Endothelial cell of umbilical vein (primary cell): ENCODE measurements at regions not wholly inside any gene's neighbourhood (a gene's known extent, or its start where the extent isn't known, plus 50 kb on each side); places are given as distances from the start of the nearest gene placed in this dataset.

Experiments used
- EZH2 ChIP-seq: IDR thresholded peaks from 2 replicates; pipeline ENCODE4 v1.6.1; 2012; ENCODE audit warnings: borderline replicate concordance, low read depth, mild to moderate bottlenecking, moderate library complexity, low read length, inconsistent platforms; ENCODE audit not compliant: severe bottlenecking
- FOS ChIP-seq: IDR thresholded peaks from 2 replicates; pipeline ENCODE4 v1.6.1; 2011; ENCODE audit warnings: mild to moderate bottlenecking, low read length, moderate library complexity, borderline replicate concordance; ENCODE audit not compliant: insufficient read depth
- GATA2 ChIP-seq: IDR thresholded peaks from 2 replicates; pipeline ENCODE4 v1.7.0; 2011; ENCODE audit warnings: low read depth, mild to moderate bottlenecking, moderate library complexity, mixed read lengths, low read length; ENCODE audit not compliant: insufficient read length, insufficient read depth
- POLR2A ChIP-seq: IDR thresholded peaks from 2 replicates; pipeline ENCODE4 v1.6.1; 2012; ENCODE audit warnings: low read depth, mild to moderate bottlenecking, control low read depth, low read length
- POLR2AphosphoS5 ChIP-seq: IDR thresholded peaks from 2 replicates; pipeline ENCODE4 v1.6.1; 2012; ENCODE audit warnings: low read depth, mild to moderate bottlenecking, control low read depth, low read length, moderate library complexity; ENCODE audit not compliant: insufficient read depth
- TF ChIP-seq, protein P1 (sequence below), 2 donors: IDR thresholded peaks; 1 replicate in 1 of 2; 2 replicates in 1 of 2; pipeline ENCODE4 v1.5.1; 2011; ENCODE audit warnings: low read length in 2 of 2, mild to moderate bottlenecking in 2 of 2, moderate library complexity in 2 of 2, control low read depth in 1 of 2, inconsistent platforms in 1 of 2, low read depth in 1 of 2; ENCODE audit not compliant: insufficient read depth in 1 of 2; ENCODE audit errors: extremely low read depth in 1 of 2

DNA sequence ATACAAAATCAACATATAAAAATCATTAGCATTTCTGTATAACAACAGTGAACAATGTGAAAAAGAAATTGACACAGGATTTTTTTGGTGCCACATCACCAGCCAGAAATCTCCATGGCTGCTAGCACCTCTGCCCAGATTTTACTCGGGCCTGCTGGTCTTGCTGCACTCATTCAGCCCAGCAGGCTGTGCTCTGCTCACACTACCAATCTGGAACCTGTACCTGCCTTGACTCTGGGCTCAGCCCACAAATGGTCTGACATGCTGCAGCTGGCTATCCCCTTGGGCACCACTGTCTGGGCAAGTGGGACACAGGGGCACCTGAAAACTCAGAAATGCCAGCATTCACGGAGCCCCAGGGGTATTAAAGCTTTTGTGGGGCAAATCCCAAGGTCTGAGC lies 392.5 kb upstream of the NRXN1 start:
- no peak for TF ChIP-seq EZH2
- TF ChIP-seq, protein P1, sequence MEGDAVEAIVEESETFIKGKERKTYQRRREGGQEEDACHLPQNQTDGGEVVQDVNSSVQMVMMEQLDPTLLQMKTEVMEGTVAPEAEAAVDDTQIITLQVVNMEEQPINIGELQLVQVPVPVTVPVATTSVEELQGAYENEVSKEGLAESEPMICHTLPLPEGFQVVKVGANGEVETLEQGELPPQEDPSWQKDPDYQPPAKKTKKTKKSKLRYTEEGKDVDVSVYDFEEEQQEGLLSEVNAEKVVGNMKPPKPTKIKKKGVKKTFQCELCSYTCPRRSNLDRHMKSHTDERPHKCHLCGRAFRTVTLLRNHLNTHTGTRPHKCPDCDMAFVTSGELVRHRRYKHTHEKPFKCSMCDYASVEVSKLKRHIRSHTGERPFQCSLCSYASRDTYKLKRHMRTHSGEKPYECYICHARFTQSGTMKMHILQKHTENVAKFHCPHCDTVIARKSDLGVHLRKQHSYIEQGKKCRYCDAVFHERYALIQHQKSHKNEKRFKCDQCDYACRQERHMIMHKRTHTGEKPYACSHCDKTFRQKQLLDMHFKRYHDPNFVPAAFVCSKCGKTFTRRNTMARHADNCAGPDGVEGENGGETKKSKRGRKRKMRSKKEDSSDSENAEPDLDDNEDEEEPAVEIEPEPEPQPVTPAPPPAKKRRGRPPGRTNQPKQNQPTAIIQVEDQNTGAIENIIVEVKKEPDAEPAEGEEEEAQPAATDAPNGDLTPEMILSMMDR (IDR thresholded peaks at IDR 0.05; ENCODE audit: extremely low read depth in 1 of 2, insufficient read depth in 1 of 2, low read depth in 1 of 2, low read length in 2 of 2) = peak in 1 of 2 donors; percentile 47
- TF ChIP-seq FOS = no peak
- TF ChIP-seq POLR2AphosphoS5 = no peak
- no peak for TF ChIP-seq GATA2
- no peak for TF ChIP-seq POLR2A
